Stimulated activated CD4-positive, alpha-beta T cell treated with anti-CD3 and anti-CD28 coated beads, Interleukin-15, amount 100 ng/mL, for 48 hours (primary cell): ENCODE measurements at regions not wholly inside any gene's neighbourhood (a gene's known extent, or its start where the extent isn't known, plus 50 kb on each side); places are given as distances from the start of the nearest gene placed in this dataset.
A peak's percentile ranks its signal among the peaks of the same experiment; 100 is the strongest.
"Not testable (repeated sequence)": the region's sequence is repeated elsewhere in the genome, so short reads cannot be mapped to it uniquely, and the experiment has no call there.

Source experiments
- DNase-seq, 2 donors: peaks; one replicate each; pipeline ENCODE4 v3.0.0-alpha.2; 2020; ENCODE audit warnings: low read depth in 2 of 2

GRCh38 chr20:29427201-29428060 is 1830.0 kb upstream of the DEFB115 start:
- DNase-seq = no peak

GRCh38 chr20:29430531-29430930 is 1826.9 kb upstream of the DEFB115 start:
- DNase-seq = no peak

DNA sequence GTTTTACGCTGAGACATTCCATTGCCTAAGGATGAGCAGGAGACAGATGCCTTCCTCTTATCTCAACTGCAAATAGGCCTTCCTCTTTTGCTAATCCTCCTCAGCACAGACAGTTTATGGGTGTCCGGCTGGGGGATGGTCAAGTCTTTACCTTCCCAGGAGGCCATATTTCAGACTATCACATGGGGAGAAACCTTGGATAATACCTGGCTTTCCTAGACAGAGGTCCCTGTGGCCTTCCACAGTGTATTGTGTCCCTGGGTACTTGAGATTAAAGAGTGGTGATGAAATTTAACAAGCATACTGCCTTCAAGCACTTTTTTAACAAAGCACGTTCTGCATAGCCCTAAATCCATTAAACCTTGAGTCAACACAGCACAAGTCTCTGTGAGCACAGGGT is 1816.7 kb upstream of the DEFB115 start:
- DNase-seq = not testable (repeated sequence)

DNA sequence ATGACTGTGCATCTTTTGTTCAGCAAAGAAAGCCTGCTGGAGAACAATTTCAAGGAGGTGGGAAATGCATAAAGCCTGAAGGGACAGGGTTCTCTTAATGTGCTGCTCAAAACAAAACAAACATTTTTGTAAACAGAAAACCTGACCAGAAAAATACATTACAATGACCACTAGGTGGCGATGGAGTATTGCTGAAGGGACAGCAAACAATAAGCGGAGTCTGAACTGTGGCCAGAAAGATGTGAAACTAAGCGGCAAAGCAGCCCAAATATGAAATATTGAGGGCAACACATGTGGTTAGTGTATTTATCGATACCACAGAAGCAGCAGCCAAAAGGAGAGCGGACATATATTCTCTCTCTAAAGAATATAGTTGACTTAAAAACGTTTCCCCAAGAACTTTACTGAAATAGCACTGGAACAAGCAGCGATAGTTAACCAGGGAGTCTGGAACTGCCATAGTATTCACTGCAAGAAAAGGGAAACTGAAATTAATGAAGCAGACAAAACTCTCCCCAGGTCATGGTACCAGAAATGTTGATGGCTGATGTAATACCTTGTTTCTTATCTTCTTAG is 1814.2 kb upstream of the DEFB115 start:
- DNase-seq = not testable (repeated sequence)

GRCh38 chr20:29443819-29444218 is 1813.6 kb upstream of the DEFB115 start:
- DNase-seq = no peak

- peak in 1 of 2 donors; percentile 23 for DNase-seq
Measured at GRCh38 chr20:29445050-29445907, 1812.2 kb upstream of the DEFB115 start.

GRCh38 chr20:29447517-29448484 is 1809.7 kb upstream of the DEFB115 start:
- DNase-seq = not testable (repeated sequence)

- no peak for DNase-seq
Measured at GRCh38 chr20:29448806-29449470, 1808.5 kb upstream of the DEFB115 start.

- no peak for DNase-seq
Measured at GRCh38 chr20:29452186-29452585, 1805.3 kb upstream of the DEFB115 start.

GRCh38 chr20:29456987-29457693 is 1800.3 kb upstream of the DEFB115 start:
- DNase-seq = not testable (repeated sequence)

DNA sequence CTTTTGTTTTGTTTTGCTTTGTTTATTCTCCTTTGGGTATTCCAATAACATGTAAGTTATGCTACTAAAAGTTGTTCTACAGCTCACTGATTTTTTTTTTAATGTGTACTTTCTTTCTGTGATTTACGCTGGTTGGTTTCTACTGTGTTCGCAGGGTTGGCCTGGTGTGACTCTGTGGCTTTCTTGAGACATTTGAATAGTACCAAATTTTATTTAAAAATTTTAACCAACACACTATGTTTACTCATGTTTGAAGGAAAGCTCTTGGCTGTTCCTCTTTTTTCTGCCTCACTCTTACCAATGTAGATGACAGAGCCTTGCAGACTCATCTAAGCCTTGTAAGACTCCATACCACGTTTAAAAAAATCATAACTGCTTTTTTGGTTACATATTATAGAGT is 1784.9 kb upstream of the DEFB115 start:
- DNase-seq = no peak

GRCh38 chr20:29492840-29493239 is 1764.6 kb upstream of the DEFB115 start:
- DNase-seq = not testable (repeated sequence)

- not testable (repeated sequence) for DNase-seq
Measured at GRCh38 chr20:29496767-29497166, 1760.7 kb upstream of the DEFB115 start.

DNA sequence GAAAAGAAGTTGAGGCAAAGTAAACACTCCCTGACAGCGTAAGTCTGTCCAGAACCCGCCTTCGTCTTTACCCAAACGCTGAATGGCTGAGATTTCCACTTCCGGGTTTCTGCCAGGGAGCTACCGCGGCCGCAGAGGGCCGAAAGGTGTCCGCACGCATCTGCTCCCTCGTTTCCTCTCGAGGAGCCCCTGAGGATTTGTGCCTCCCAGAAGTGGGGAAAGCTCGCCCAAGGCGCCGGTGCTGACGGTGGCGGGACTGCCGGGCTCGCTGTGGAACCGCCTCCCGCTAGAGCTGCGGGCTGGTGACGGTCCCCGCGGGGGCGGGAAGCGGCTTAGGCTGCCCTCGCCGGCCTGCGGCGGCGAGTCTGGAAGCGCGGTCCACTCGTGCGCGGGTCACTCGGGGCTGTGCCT is 1760.2 kb upstream of the DEFB115 start:
- no peak for DNase-seq

DNA sequence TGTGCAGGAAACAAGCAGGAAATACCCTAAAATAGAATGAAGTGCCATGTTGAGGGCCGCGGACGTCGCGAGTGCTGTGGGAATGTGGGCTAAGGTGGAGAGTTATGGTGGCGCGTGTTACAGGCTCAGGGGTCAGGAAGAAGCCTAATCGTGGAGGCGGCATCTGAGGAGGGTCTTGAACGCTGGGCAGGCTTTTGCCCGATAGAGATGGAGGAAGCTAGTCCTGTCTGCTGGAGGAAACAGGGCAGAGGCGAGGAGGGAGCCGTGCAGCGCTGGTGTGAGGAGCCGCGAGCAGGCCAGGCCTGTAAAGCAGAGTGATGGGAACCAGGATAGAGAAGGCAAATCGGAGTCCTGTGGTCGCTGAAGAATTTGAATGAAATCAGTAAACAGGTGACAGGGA is 1759.8 kb upstream of the DEFB115 start:
- DNase-seq = not testable (repeated sequence)

GRCh38 chr20:29500738-29501137 is 1756.7 kb upstream of the DEFB115 start:
- DNase-seq = not testable (repeated sequence)

DNA sequence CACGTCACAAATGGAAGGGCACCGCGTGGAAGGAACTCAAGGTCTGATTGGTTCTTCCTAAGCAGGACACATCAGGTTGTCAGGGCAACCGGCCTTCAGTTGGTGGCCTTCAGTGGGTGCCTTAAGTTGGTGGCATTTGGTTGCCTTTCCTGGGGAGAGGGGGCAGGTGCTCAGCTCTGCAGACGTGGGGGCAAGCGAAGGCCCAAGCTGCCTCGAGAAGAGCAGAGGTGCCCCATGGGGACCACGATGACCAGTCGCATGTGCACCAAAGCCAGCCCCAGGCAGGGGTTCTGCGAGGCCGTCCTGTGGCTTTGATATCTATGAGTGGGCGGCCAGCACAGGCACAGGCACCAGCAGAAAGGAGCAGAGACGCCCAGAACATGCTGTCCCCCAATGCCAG is 1742.8 kb upstream of the DEFB115 start:
- not testable (repeated sequence) for DNase-seq

GRCh38 chr20:29516847-29517246 is 1740.6 kb upstream of the DEFB115 start:
- not testable (repeated sequence) for DNase-seq

DNA sequence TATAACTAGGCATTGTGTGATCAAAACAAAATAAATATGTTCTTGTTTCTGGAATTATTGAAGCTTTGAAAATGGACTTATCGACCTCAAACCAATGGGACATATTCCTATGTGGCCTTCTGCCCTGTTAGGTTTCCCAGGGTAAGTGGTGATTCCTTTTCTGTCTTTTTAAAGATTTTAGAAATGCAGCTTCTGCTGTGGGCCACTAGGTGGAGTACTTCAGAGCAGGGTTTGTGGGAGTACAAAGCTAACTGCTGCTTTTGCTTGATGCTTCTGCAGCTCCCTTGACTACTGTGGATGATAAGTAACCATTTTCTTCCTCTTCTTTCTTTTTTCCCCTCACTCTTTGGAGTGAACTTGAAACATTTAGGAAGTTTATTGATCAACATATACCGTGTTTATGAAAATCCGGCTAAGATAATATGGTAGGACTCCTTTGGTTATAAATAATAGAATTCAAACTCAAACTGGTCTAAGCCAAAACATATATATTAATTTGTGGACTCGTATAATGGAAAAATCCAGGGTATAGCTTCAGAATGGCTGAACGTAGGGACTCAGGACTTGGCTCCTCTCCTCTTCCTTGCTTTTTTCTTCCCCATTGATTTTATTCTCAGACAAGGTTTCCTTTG is 1737.7 kb upstream of the DEFB115 start:
- DNase-seq = not testable (repeated sequence)
